ENCODE measurements at regions not wholly inside any gene's neighbourhood (a gene's known extent, or its start where the extent isn't known, plus 50 kb on each side); places are given as distances from the start of the nearest gene placed in this dataset.
"Not testable (repeated sequence)": the region's sequence is repeated elsewhere in the genome, so short reads cannot be mapped to it uniquely, and the experiment has no call there.

- no peak for DNase-seq
- intact Hi-C loops (cut with DNase I) = no loop called here
These were observed 94.8 kb upstream of the CREB1 start for GRCh38 chr2:207434899-207435465.

- no peak for DNase-seq
- intact Hi-C loops (cut with DNase I) = no loop called here
These were observed 92.6 kb upstream of the CREB1 start for GRCh38 chr2:207437136-207437523.

GRCh38 chr2:207437524-207438143, 92.1 kb upstream of the CREB1 start:
- DNase-seq = no peak
- intact Hi-C loops (cut with DNase I) = no loop called here

DNA sequence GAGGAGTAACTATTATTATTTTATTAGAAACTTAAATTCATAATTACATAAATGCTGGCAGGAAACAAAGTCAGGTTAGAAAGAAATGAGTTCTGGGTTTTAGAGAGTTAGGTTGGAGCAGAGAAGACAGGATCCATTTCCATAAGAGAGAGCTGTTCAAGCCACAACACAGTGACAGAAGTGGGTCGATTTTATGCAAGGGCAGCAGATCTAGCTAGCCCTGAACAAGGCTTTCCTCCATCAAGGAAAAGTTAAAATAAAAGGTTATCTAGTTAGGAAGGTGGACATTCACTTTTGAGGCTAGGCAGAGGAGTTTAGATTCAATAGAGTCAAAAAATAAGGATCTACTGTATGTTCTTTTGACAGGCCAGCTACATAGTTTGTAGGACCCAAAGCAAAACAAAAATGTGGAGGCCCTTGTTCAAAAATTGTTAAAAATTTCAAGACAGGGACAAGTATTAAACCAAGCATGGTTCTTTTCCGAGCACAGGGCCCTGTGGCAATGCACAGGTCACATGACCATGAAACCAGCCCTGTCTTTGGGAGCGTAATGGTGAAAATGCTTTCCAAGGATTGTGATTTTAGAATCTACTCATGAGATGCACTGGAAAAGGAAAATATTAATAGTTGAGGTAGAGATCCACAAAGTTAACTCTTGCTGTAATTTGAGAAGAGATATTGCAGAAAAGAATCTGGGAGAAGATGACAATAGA, 91.2 kb upstream of the CREB1 start:
- DNase-seq = no peak
- intact Hi-C loops (cut with DNase I) = no loop called here

GRCh38 chr2:207439881-207440280, 89.9 kb upstream of the CREB1 start:
- DNase-seq; intact Hi-C loops (cut with DNase I): not testable (repeated sequence)

- intact Hi-C loops (cut with DNase I) = no loop called here
These were observed 85.0 kb upstream of the CREB1 start for GRCh38 chr2:207444756-207445155.

DNA sequence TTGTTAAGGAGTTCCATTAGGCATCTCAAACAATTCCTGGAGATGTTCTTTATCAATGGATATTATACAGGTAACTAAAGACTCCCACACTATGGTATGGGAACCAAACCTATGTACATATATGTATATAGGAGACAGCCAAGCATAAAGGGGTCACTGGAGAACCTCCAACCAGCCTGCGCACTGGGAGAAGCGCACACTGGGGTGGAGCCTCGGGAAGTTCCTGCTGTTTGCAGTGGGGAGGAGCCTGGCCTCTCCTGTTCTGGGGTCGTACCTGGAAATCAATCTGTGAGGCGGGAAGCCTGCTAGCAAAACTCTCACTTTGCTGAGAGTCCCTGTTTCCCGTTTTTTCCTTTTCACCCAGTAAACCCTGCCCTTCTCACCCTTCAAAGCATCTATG, 83.1 kb upstream of the CREB1 start:
- no peak for DNase-seq
- intact Hi-C loops (cut with DNase I) = no loop called here

More at GRCh38 chr2:207444756-207445155, 85.0 kb upstream of the CREB1 start:
- no peak for DNase-seq

DNA sequence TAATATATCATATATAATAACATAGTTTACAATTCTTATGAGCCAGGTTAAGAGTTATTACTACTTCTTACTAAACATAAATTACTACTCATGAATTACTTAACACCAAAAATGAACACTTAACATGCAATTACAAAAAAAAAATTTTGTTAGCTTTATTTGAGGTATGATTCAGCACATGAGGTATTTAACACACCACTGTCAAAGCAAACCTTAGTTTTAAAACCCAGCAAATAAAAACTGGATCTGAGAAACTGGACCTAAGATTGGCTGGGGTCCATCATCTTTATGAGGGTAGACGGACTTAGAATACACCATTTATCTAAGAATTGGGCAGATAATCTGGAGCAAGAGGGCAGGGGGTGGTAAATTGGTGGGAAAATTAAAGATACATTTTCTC, 81.8 kb upstream of the CREB1 start:
- intact Hi-C loops (cut with DNase I) = no loop called here
- no peak for DNase-seq

DNA sequence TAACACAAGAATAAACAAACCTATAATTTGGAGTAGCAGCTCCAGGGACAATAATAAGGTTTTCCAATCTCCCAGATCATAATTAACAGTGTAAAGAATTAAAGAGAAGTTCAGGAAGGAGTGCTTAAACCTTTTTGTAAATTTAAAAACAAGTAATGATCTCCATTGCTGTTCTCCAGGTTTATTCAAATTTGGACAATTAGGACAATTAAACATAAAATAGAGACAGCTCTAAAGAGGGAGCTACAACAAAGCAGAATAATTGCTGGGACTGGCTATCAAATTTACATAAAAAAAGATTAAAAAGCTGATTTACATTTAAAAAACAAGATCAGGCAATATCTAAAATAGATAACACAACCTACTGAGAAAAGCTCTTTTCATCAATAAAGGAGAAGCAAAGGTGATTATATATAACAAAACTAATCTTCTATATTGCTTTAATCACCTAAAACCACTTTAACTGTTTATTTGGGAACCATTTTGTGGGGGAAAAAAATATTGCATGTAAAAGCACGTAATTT, 80.1 kb upstream of the CREB1 start:
- intact Hi-C loops (cut with DNase I) = no loop called here
- DNase-seq = no peak

GRCh38 chr2:207450186-207450585, 79.6 kb upstream of the CREB1 start:
- no peak for DNase-seq
- intact Hi-C loops (cut with DNase I) = no loop called here

GRCh38 chr2:207458582-207458981, 71.2 kb upstream of the CREB1 start:
- intact Hi-C loops (cut with DNase I) = no loop called here

DNA sequence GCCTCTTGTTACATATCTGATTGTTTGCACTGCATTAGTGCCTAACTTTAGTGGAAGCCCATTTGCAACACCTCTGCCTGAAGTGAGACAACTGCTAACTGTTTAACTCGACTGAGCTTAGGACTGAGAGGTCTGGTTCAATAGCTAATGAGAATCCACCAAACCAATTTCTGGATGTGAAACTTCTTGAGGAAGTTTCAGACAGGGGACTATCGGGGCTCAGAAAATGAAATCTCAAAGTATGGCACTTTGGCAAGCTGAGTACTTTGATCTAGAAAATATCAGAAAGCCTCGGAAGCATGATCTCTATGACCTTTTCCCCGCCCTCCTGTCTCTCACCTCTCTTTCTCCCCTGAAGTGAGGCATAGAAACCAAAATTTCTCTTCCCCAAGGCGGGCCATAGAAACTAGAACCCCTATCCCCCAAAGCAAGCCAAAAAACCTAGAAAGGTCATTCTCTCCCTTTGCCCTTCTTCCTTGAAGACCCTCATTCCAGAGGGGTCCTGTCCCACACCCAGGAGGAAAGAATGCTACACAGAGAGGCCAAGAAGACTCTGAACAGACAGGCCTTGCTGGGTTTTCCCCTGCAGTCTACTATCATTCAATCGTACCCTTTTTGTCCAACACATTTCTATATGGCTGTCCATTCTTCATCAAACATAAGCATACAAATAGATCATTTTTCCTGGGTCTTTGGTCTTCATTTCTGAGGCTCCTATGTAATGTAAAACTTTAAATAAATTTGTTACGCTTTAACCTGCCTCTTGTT, 69.6 kb upstream of the CREB1 start:
- intact Hi-C loops (cut with DNase I) = no loop called here
- no peak for DNase-seq

More at GRCh38 chr2:207458582-207458981, 71.2 kb upstream of the CREB1 start:
- no peak for DNase-seq

- peak in 5 of 10 donors; percentile 22 to 88 (median 71) for DNase-seq
- intact Hi-C loops (cut with DNase I) = no loop called here
These were observed 66.3 kb upstream of the CREB1 start for GRCh38 chr2:207463433-207463832.

DNA sequence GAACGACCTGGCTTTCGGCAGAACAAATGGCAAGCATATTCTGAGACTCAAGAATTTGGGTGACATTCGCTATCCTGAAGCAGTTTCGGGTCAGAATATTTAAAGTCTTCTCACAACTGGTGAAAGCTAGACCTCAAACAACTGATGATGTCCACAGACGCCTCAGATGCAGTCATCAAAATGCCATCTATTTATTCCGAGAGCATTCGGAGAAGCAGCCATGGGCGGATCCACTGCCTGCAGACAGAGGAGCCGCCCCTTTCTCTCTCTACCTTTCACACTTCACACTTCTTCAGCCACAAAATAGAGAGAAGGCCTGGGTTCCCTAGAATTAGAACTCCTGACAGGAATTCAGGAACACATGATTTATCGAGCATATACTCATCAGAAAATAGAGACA, 65.8 kb upstream of the CREB1 start:
- intact Hi-C loops (cut with DNase I) = no loop called here
- no peak for DNase-seq

DNA sequence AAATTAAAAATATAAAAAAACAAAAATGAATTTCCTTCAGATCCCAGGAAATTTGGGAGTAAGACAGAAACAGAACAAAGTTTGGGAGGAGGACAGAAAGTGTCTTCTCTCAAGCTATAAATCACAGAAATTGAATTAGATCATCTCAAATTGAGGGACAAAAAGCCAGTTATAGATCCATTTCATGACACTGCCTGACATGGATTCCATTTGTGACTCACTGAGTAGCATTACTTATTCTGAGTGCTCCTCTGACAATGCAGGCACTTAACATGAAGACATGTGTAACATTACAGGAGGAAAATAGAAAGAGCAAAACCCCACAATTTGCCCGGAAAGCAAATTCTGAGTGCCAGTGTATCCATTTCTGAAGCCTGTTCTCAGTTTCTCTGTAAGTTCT, 63.9 kb upstream of the CREB1 start:
- DNase-seq = no peak
- intact Hi-C loops (cut with DNase I) = no loop called here

DNA sequence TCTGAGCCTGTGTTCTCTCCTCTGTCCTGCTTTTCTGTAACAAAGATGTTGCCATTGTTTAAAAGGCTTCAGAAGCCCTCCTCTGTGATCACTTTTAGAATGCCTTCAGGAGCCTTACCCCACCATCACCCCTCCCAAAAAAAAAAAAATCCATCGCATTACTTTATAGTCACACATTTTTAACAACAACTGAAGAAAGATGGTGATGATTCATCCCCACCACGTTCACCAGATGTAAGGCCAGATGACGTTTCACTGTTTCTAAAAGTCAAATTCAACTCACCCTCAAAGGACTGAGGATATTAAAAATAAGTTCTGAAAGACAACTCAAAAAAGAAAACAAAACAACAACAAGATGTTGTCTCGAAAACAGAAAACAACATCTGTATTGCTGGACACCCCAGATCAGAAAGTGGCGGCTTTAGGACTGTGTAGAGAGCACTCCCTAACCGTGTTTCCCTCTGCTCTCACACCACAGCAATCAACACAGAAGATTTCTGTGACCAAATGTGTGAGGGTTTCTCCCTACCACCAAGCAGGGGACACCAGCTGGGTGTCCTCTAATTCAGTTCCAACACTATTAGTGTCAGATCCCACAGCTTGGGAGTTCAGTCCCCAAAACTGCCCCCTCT, 61.9 kb upstream of the CREB1 start:
- intact Hi-C loops (cut with DNase I) = no loop called here
- DNase-seq = no peak

GRCh38 chr2:207468488-207468887, 61.3 kb upstream of the CREB1 start:
- intact Hi-C loops (cut with DNase I) = no loop called here
- DNase-seq = no peak

- intact Hi-C loops (cut with DNase I) = no loop called here
These were observed 60.3 kb upstream of the CREB1 start for GRCh38 chr2:207469451-207469850.

DNA sequence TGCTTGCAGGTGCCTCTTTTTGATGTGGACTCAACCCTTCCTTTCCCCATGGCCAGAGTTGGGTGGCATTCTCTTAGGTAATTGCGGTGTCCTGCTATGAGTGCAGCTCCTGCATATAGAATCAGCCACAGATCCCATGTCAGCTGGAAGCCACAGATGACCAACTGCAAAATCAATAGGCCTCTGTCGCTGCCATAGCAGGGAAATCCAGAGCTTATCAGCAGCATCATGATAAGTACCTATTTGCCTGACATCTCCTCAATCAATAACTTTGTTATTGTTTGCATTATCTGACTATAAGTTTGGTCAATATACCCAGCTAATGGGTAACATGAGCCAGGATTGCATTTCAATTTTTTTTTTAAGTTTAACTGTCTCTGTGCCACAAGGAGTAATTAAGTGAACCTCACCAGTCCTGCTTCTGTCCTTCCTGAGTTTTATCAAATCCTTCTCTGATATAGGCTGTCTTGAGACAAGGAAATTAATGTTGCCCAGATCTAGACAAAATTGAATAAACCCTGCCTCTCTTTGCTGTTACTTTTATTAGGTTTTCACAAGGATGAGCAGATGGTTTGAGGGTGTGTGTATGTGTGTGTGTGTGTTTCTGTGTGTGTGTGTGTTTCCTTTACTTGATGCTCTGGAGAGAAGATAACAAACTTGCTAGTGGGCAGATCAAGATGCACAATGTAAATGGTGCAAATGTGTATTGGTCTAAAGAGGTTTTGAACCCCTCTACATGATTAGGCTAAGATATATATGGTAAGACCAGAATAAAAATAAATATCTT, 59.6 kb upstream of the CREB1 start:
- no peak for DNase-seq
- intact Hi-C loops (cut with DNase I) = loop anchor here (5.0 to 10.0 kb wide), 3 partner anchors 243 to 425 kb away; partner anchors contain the start of gene KLF7

More at GRCh38 chr2:207469451-207469850, 60.3 kb upstream of the CREB1 start:
- DNase-seq = no peak

DNA sequence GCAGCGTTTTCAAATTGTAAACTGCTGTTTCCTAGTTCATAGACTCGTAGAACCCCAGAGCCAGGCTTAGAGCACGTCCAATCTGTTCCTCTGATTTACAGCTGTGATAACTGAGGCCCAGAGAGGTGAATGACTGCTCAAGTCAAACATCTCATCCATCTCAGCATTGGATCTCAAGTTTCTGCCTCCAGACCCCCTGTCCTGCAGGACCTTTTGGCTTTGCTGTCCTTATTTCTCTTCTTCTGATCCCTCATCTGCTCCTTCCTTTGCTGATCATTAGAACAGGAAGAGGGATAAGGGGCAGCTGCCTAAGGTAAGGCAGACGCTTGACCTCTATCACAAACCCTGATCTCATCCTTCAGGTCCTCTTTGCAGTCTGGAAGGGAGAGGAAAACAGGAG, 58.5 kb upstream of the CREB1 start:
- DNase-seq = no peak
- intact Hi-C loops (cut with DNase I) = loop anchor here (5.0 to 10.0 kb wide), 3 partner anchors 244 to 426 kb away; partner anchors contain the start of gene KLF7

All from posterior cingulate gyrus (tissue), 11 donors.